HepG2 (cell line): ENCODE measurements at regions not wholly inside any gene's neighbourhood (a gene's known extent, or its start where the extent isn't known, plus 50 kb on each side); places are given as distances from the start of the nearest gene placed in this dataset.

Experiments
- ZBTB20 ChIP-seq: sonication (generic); formaldehyde crosslinking; IDR thresholded peaks from 2 replicates; pipeline ENCODE4 v1.8.1; 2023; ENCODE audit warnings: missing genetic modification reagents, low read depth, mild to moderate bottlenecking, borderline replicate concordance
- ZNF766 ChIP-seq: sonication (generic); formaldehyde crosslinking; IDR thresholded peaks from 2 replicates; pipeline ENCODE4 v1.5.0; 2020; ENCODE audit warnings: missing genetic modification reagents, borderline replicate concordance
- ZNF839 ChIP-seq: sonication (generic); formaldehyde crosslinking; IDR thresholded peaks from 2 replicates; pipeline ENCODE4 v1.4.0; 2020; ENCODE audit warnings: missing genetic modification reagents, mild to moderate bottlenecking, borderline replicate concordance
- TF ChIP-seq, protein P1 (sequence below): sonication (generic); formaldehyde crosslinking; IDR thresholded peaks from 2 replicates; pipeline ENCODE4 v1.4.0; 2020; ENCODE audit warnings: mild to moderate bottlenecking, missing genetic modification reagents
- TF ChIP-seq, protein P2 (sequence below): sonication (generic); formaldehyde crosslinking; IDR thresholded peaks from 2 replicates; pipeline ENCODE4 v1.5.0; 2020; ENCODE audit warnings: missing genetic modification reagents
- TF ChIP-seq, protein P3 (sequence below): sonication (generic); formaldehyde crosslinking; IDR thresholded peaks from 2 replicates; pipeline ENCODE4 v1.5.0; 2020; ENCODE audit warnings: missing genetic modification reagents

DNA sequence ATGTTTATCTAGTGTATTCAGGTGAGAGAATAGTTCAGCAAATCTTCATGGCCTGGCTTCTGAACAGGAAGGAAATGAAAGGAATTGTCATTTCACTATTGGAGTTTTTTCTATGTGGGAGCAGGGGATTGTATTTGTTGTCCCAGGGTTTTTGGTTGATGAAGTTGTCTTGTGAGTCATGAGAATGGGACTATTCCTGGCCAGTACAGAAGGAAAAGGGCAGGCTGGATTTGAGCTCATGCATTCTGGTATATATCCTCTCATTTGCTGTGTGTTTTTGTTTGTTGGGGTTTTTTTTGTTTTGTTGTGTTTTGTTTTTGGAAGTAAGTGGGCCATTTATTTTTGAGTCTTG lies 101.2 kb upstream of the MKLN1 start (continued):
- TF ChIP-seq, protein P1, sequence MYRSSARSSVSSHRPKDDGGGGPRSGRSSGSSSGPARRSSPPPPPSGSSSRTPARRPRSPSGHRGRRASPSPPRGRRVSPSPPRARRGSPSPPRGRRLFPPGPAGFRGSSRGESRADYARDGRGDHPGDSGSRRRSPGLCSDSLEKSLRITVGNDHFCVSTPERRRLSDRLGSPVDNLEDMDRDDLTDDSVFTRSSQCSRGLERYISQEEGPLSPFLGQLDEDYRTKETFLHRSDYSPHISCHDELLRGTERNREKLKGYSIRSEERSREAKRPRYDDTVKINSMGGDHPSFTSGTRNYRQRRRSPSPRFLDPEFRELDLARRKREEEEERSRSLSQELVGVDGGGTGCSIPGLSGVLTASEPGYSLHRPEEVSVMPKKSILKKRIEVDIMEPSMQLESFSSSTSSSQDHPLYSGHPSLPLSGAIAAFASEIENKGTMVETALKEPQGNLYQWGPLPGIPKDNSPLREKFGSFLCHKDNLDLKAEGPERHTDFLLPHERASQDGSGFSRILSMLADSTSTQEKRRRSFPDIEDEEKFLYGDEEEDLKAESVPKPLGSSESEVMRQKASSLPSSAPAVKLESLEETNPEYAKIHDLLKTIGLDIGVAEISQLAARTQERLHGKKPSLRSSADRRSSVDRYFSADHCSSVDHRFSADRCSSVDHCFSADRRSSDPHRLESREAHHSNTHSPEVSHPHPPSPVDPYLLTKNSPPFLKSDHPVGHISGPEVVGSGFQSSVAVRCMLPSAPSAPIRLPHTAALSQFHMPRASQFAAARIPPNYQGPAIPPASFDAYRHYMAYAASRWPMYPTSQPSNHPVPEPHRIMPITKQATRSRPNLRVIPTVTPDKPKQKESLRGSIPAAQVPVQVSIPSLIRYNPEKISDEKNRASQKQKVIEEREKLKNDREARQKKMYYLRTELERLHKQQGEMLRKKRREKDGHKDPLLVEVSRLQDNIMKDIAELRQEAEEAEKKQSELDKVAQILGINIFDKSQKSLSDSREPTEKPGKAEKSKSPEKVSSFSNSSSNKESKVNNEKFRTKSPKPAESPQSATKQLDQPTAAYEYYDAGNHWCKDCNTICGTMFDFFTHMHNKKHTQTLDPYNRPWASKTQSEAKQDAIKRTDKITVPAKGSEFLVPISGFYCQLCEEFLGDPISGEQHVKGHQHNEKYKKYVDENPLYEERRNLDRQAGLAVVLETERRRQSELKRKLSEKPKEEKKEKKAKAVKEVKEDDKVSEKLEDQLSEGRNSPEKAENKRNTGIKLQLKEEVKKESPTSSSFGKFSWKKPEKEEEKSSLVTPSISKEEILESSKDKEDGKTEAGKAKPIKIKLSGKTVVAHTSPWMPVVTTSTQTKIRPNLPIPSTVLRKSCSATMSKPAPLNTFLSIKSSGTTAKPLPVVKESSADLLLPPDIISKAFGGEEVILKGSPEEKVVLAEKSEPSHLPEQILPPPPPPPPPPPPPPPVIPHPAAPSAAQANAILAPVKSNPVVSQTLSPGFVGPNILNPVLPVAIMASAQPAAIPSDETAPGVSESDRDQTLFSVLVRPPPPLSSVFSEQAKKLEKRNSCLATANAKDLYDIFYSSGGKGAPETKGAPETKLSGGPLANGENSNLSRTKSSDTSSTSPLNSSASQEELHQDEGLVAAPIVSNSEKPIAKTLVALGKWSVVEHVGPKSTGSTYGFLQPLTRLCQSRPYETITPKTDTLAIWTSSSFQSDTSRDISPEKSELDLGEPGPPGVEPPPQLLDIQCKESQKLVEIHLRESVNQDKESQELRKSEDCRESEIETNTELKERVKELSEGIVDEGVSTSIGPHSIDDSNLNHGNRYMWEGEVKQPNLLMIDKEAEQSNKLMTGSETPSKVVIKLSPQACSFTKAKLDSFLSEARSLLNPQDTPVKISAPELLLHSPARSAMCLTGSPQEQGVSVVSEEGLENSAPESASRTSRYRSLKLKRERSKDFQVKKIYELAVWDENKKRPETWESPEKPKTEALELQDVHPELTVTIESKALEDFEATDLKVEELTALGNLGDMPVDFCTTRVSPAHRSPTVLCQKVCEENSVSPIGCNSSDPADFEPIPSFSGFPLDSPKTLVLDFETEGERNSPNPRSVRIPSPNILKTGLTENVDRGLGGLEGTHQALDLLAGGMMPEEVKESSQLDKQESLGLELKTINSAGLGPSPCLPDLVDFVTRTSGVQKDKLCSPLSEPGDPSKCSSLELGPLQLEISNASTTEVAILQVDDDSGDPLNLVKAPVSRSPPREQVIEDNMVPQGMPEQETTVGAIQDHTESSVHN (CRISPR knock-in tag), result no peak
- TF ChIP-seq, protein P2, sequence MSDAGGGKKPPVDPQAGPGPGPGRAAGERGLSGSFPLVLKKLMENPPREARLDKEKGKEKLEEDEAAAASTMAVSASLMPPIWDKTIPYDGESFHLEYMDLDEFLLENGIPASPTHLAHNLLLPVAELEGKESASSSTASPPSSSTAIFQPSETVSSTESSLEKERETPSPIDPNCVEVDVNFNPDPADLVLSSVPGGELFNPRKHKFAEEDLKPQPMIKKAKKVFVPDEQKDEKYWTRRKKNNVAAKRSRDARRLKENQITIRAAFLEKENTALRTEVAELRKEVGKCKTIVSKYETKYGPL (CRISPR knock-in tag), result no peak
- TF ChIP-seq ZBTB20 (CRISPR knock-in tag), result no peak
- no peak for TF ChIP-seq ZNF766 (CRISPR knock-in tag)
- TF ChIP-seq, protein P3, sequence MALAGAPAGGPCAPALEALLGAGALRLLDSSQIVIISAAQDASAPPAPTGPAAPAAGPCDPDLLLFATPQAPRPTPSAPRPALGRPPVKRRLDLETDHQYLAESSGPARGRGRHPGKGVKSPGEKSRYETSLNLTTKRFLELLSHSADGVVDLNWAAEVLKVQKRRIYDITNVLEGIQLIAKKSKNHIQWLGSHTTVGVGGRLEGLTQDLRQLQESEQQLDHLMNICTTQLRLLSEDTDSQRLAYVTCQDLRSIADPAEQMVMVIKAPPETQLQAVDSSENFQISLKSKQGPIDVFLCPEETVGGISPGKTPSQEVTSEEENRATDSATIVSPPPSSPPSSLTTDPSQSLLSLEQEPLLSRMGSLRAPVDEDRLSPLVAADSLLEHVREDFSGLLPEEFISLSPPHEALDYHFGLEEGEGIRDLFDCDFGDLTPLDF (CRISPR knock-in tag), result no peak
- no peak for TF ChIP-seq ZNF839 (CRISPR knock-in tag)
